ENCODE measurements at regions not wholly inside any gene's neighbourhood (a gene's known extent, or its start where the extent isn't known, plus 50 kb on each side); places are given as distances from the start of the nearest gene placed in this dataset.

GRCh38 chr4:81826335-81826734 lies 354.6 kb upstream of the RASGEF1B start:
- H3K4me1 ChIP-seq, result no peaks in the 10 kb centered on the region
- H3K36me3 ChIP-seq, result no peaks in the 10 kb centered on the region
- no peaks in the 10 kb centered on the region for H3K27me3 ChIP-seq
- no peak for TF ChIP-seq CTCF (IDR thresholded peaks at IDR 0.05; ENCODE audit: low read depth, low read length)
- no peak for DNase-seq
- no peaks in the 10 kb centered on the region for H3K9me3 ChIP-seq
- H3K4me3 ChIP-seq (ENCODE audit: low read depth, low read length), result no peak overlapping the region

GRCh38 chr4:81818385-81818920 lies 346.7 kb upstream of the RASGEF1B start:
- no peak for TF ChIP-seq CTCF (IDR thresholded peaks at IDR 0.05; ENCODE audit: low read depth, low read length)
- DNase-seq, result no peak

GRCh38 chr4:81816031-81816761 lies 344.5 kb upstream of the RASGEF1B start:
- TF ChIP-seq CTCF (IDR thresholded peaks at IDR 0.05; ENCODE audit: low read depth, low read length), result no peak
- Histone ChIP-seq H3K36me3 (no peaks in the 10 kb centered on the region), H3K27me3 (peaks cover 14% of the 10 kb centered on the region), H3K4me3 (ENCODE audit: low read depth, low read length) (no peak overlapping the region), H3K4me1 (no peaks in the 10 kb centered on the region), H3K9me3 (no peaks in the 10 kb centered on the region)
- no peak for DNase-seq

More at GRCh38 chr4:81818385-81818920, 346.7 kb upstream of the RASGEF1B start:
- peaks cover 14% of the 10 kb centered on the region for H3K27me3 ChIP-seq
- no peak overlapping the region for H3K4me3 ChIP-seq (ENCODE audit: low read depth, low read length)
- no peaks in the 10 kb centered on the region for H3K9me3 ChIP-seq
- no peaks in the 10 kb centered on the region for H3K4me1 ChIP-seq
- H3K36me3 ChIP-seq, result no peaks in the 10 kb centered on the region

GRCh38 chr4:81814987-81815541 lies 343.4 kb upstream of the RASGEF1B start:
- Histone ChIP-seq H3K4me1 (no peaks in the 10 kb centered on the region), H3K36me3 (no peaks in the 10 kb centered on the region), H3K9me3 (no peaks in the 10 kb centered on the region), H3K4me3 (ENCODE audit: low read depth, low read length) (no peak overlapping the region), H3K27me3 (peaks cover 14% of the 10 kb centered on the region)
- DNase-seq, result no peak
- no peak for TF ChIP-seq CTCF (IDR thresholded peaks at IDR 0.05; ENCODE audit: low read depth, low read length)

- H3K9me3 ChIP-seq, result no peaks in the 10 kb centered on the region
- H3K36me3 ChIP-seq, result no peaks in the 10 kb centered on the region
- DNase-seq, result no peak
- no peaks in the 10 kb centered on the region for H3K4me1 ChIP-seq
- H3K4me3 ChIP-seq (ENCODE audit: low read depth, low read length), result no peak overlapping the region
- no peak for TF ChIP-seq CTCF (IDR thresholded peaks at IDR 0.05; ENCODE audit: low read depth, low read length)
- no peaks in the 10 kb centered on the region for H3K27me3 ChIP-seq
These were observed 340.0 kb upstream of the RASGEF1B start for GRCh38 chr4:81811562-81812293.

Data from BE2C (cell line).